Breast epithelium (tissue), 4 donors: ENCODE measurements at regions not wholly inside any gene's neighbourhood (a gene's known extent, or its start where the extent isn't known, plus 50 kb on each side); places are given as distances from the start of the nearest gene placed in this dataset.

Source experiments
- DNase-seq, 2 donors: peaks; one replicate each; pipeline ENCODE4 v3.0.0-alpha.2; 2019; ENCODE audit warnings: low spot score in 2 of 2
- H3K27ac ChIP-seq, 2 donors: fragments of 200-600 bp; sonication (generic) in 1 of 2; one replicate each; pipeline ENCODE4 v1.5.1; 2016 to 2019; ENCODE audit warnings: mild to moderate bottlenecking in 1 of 2
- H3K27me3 ChIP-seq, 2 donors: fragments of 200-600 bp; sonication (generic) in 1 of 2; one replicate each; pipeline versions ENCODE4 v1.5.1 to v1.6.0; 2017 to 2019; ENCODE audit warnings: control low read depth in 1 of 2, mild to moderate bottlenecking in 1 of 2
- H3K36me3 ChIP-seq: fragments of 200-600 bp; one replicate; pipeline ENCODE4 v1.5.1; 2019
- H3K4me1 ChIP-seq, 2 donors: fragments of 200-600 bp; sonication (generic); one replicate each; pipeline ENCODE4 v1.5.1; 2016 to 2019; ENCODE audit warnings: control low read depth in 1 of 2
- H3K4me3 ChIP-seq, 3 donors: fragments of 200-600 bp; sonication (generic); 1 replicate in 2 of 3; 2 replicates in 1 of 3; pipeline ENCODE4 v1.5.1; 2016 to 2019; ENCODE audit warnings: mild to moderate bottlenecking in 3 of 3, moderate library complexity in 2 of 3
- H3K9me3 ChIP-seq, 2 donors: fragments of 200-600 bp; sonication (generic) in 1 of 2; one replicate each; pipeline ENCODE4 v1.5.1; 2016 to 2019; ENCODE audit warnings: control low read depth in 1 of 2
- CTCF ChIP-seq, 3 donors: fragments of 450-650 bp; IDR thresholded peaks; one replicate each; pipeline ENCODE4 v1.5.1; 2016 to 2017; ENCODE audit warnings: antibody characterized with exemption in 3 of 3, mild to moderate bottlenecking in 3 of 3, moderate library complexity in 3 of 3
- POLR2A ChIP-seq: fragments of 450-650 bp; IDR thresholded peaks from one replicate; pipeline ENCODE4 v1.6.1; 2016; ENCODE audit warnings: antibody characterized with exemption, mild to moderate bottlenecking, moderate library complexity
- POLR2AphosphoS5 ChIP-seq, 3 donors: sonication (generic); formaldehyde crosslinking; IDR thresholded peaks; one replicate each; pipeline ENCODE4 v1.6.1; 2017; ENCODE audit warnings: antibody characterized with exemption in 3 of 3
- intact Hi-C: fragments of 100-400 bp; cut with DNase I; formaldehyde crosslinking; loops from one replicate; pipeline ENCODE4 v1.15.1; 2023; ENCODE audit warnings: low total_unique reads

GRCh38 chr5:125634216-125634835, 788.9 kb upstream of the GRAMD2B start:
- Histone ChIP-seq H3K36me3 (no peaks in the 10 kb centered on the region), H3K4me3 (no peak overlapping the region), H3K27me3 (no peaks in the 10 kb centered on the region), H3K9me3 (no peaks in the 10 kb centered on the region), H3K4me1 (no peaks in the 10 kb centered on the region), H3K27ac (no peak overlapping the region)
- TF ChIP-seq CTCF (IDR thresholded peaks at IDR 0.05) (no peak), POLR2A (no peak), POLR2AphosphoS5 (IDR thresholded peaks at IDR 0.05) (no peak)
- intact Hi-C loops, result no loop called here
- no peak for DNase-seq

GRCh38 chr5:125639858-125640257, 783.4 kb upstream of the GRAMD2B start:
- TF ChIP-seq POLR2A, result no peak
- no peak for TF ChIP-seq CTCF (IDR thresholded peaks at IDR 0.05)
- no peak for TF ChIP-seq POLR2AphosphoS5 (IDR thresholded peaks at IDR 0.05)
- intact Hi-C loops, result no loop called here

DNA sequence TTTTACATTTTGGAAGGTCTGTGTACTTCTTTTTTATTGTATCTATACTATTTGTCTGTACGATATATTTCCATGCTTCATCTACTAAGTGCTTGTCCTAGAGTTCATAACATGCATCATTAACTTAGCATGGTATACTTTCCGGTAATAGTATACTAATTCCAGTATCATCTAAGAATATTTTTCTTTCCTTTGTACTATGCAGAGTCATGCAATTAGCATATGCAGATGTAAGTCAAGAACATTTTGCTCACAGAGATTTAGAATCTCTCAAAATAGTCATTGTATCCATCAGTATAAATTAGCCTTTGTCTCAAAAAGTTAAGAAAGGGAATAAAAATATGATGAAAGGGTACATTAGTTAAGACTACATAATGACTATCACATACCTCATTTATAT, 770.4 kb upstream of the GRAMD2B start:
- H3K27ac ChIP-seq, result no peak overlapping the region
- no peak for DNase-seq
- TF ChIP-seq POLR2AphosphoS5 (IDR thresholded peaks at IDR 0.05), result no peak
- TF ChIP-seq POLR2A, result no peak
- no peak for TF ChIP-seq CTCF (IDR thresholded peaks at IDR 0.05)
- no peak overlapping the region for H3K4me3 ChIP-seq
- H3K9me3 ChIP-seq, result no peaks in the 10 kb centered on the region
- H3K36me3 ChIP-seq, result no peaks in the 10 kb centered on the region
- no peaks in the 10 kb centered on the region for H3K4me1 ChIP-seq
- intact Hi-C loops, result no loop called here
- no peaks in the 10 kb centered on the region for H3K27me3 ChIP-seq

More at GRCh38 chr5:125639858-125640257, 783.4 kb upstream of the GRAMD2B start:
- Histone ChIP-seq H3K9me3 (peaks cover 0 to 24% of the 10 kb centered on the region in 2 donors), H3K4me1 (no peaks in the 10 kb centered on the region), H3K36me3 (no peaks in the 10 kb centered on the region), H3K4me3 (no peak overlapping the region), H3K27ac (no peak overlapping the region), H3K27me3 (no peaks in the 10 kb centered on the region)
- no peak for DNase-seq

DNA sequence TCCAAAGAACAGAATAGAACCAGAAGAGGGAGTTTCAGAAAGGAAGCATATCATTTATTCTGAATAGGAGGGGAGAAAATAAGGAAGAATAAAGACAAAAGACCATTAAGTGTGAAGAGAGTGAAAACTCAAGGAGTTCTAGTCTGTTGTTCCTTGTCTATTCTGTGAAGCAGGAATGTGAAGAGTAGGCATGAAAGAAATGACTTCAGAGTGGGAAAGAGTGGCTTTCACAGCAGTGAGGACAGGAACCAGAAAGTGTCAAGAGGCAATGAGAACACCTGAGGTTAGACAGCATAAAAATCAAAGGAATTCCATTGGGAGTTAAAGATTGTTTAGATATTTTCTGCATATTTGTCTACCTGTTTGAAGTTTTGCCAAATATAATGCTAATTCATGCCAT, 768.8 kb upstream of the GRAMD2B start:
- H3K27me3 ChIP-seq, result no peaks in the 10 kb centered on the region
- no peaks in the 10 kb centered on the region for H3K36me3 ChIP-seq
- H3K4me1 ChIP-seq, result no peaks in the 10 kb centered on the region
- intact Hi-C loops, result no loop called here
- H3K9me3 ChIP-seq, result no peaks in the 10 kb centered on the region
- no peak for DNase-seq
- H3K4me3 ChIP-seq, result no peak overlapping the region
- no peak overlapping the region for H3K27ac ChIP-seq
- TF ChIP-seq POLR2A (no peak), CTCF (IDR thresholded peaks at IDR 0.05) (no peak), POLR2AphosphoS5 (IDR thresholded peaks at IDR 0.05) (no peak)

DNA sequence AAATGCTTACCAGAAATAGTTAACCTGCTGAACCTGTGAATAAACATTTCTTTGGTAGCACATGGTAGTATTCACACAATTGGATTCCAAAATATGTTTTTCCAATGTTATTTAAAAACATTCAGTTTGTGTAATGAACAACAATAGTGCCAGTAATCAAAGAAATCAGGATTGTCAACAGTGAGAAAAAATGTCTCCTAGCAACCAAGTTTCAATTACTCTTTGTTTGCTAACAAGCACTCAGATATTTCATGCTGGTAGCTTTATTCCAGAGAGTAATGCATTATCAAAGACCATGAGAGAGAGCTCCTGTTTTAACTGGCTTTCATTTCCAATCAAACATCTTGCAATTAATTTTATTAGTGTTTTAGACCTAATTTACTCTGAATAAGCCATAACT, 768.1 kb upstream of the GRAMD2B start:
- intact Hi-C loops, result no loop called here
- TF ChIP-seq CTCF (IDR thresholded peaks at IDR 0.05) (no peak), POLR2A (no peak), POLR2AphosphoS5 (IDR thresholded peaks at IDR 0.05) (no peak)

More for the DNA sequence above, 768.1 kb upstream of the GRAMD2B start:
- no peaks in the 10 kb centered on the region for H3K4me1 ChIP-seq
- H3K9me3 ChIP-seq, result no peaks in the 10 kb centered on the region
- no peak overlapping the region for H3K4me3 ChIP-seq
- H3K36me3 ChIP-seq, result no peaks in the 10 kb centered on the region
- H3K27ac ChIP-seq, result no peak overlapping the region
- no peaks in the 10 kb centered on the region for H3K27me3 ChIP-seq
- DNase-seq, result no peak
